Fibroblast of the aortic adventitia (primary cell): ENCODE measurements at regions not wholly inside any gene's neighbourhood (a gene's known extent, or its start where the extent isn't known, plus 50 kb on each side); places are given as distances from the start of the nearest gene placed in this dataset.

ENCODE experiments used
- DNase-seq: peaks from one replicate; pipeline ENCODE4 v3.0.0-alpha.2; 2010; ENCODE audit warnings: low read depth
- H3K4me3 ChIP-seq: 2 replicates; pipeline ENCODE4 v1.5.1; 2011; ENCODE audit warnings: low read depth, mild to moderate bottlenecking, control low read depth, low read length, moderate library complexity
- CTCF ChIP-seq: IDR thresholded peaks from 2 replicates; pipeline ENCODE4 v1.5.1; 2011; ENCODE audit warnings: mild to moderate bottlenecking, low read length, control low read depth, inconsistent platforms; ENCODE audit not compliant: insufficient read depth

GRCh38 chr3:88248658-88249057 lies 98.9 kb downstream of the C3orf38 start:
- no peak for TF ChIP-seq CTCF
- no peak overlapping the region for H3K4me3 ChIP-seq
- DNase-seq = no peak

- H3K4me3 ChIP-seq = no peak overlapping the region
- TF ChIP-seq CTCF = no peak
- no peak for DNase-seq
Observed at GRCh38 chr3:88259045-88259444, 109.3 kb downstream of the C3orf38 start.

GRCh38 chr3:88262527-88262926 lies 112.8 kb downstream of the C3orf38 start:
- TF ChIP-seq CTCF = no peak
- no peak for DNase-seq
- H3K4me3 ChIP-seq = no peak overlapping the region

GRCh38 chr3:88263417-88264100 lies 113.8 kb downstream of the C3orf38 start:
- TF ChIP-seq CTCF = no peak
- H3K4me3 ChIP-seq = no peak overlapping the region
- no peak for DNase-seq

- no peak overlapping the region for H3K4me3 ChIP-seq
- no peak for DNase-seq
- TF ChIP-seq CTCF = no peak
Observed at GRCh38 chr3:88267441-88267840, 117.7 kb downstream of the C3orf38 start.

GRCh38 chr3:88267847-88268246 lies 118.1 kb downstream of the C3orf38 start:
- DNase-seq = no peak
- no peak overlapping the region for H3K4me3 ChIP-seq
- TF ChIP-seq CTCF = no peak

- no peak overlapping the region for H3K4me3 ChIP-seq
- no peak for DNase-seq
- no peak for TF ChIP-seq CTCF
Observed at GRCh38 chr3:88280326-88280725, 130.6 kb downstream of the C3orf38 start.
